GM08714 (cell line): ENCODE measurements at regions not wholly inside any gene's neighbourhood (a gene's known extent, or its start where the extent isn't known, plus 50 kb on each side); places are given as distances from the start of the nearest gene placed in this dataset.

ENCODE experiments used
- H3K4me3 ChIP-seq: fragments of 200-500 bp; sonication (Bioruptor generic); 2 replicates; pipeline ENCODE4 v1.5.1; 2014; ENCODE audit warnings: mild to moderate bottlenecking, low read length, inconsistent platforms
- ZNF274 ChIP-seq: IDR thresholded peaks from 2 replicates; pipeline ENCODE4 v1.6.1; 2012; ENCODE audit warnings: mild to moderate bottlenecking, low read depth, low read length

- TF ChIP-seq ZNF274, result no peak
- H3K4me3 ChIP-seq, result no peak overlapping the region
Measured at GRCh38 chr4:122276359-122276758, 102.5 kb upstream of the ADAD1 start.

GRCh38 chr4:122278976-122279375 lies 99.8 kb upstream of the ADAD1 start:
- no peak overlapping the region for H3K4me3 ChIP-seq
- TF ChIP-seq ZNF274, result no peak

- TF ChIP-seq ZNF274, result no peak
- H3K4me3 ChIP-seq, result no peak overlapping the region
Measured at GRCh38 chr4:122279670-122280069, 99.1 kb upstream of the ADAD1 start.

- H3K4me3 ChIP-seq, result no peak overlapping the region
- TF ChIP-seq ZNF274, result no peak
Measured at GRCh38 chr4:122285285-122285684, 93.5 kb upstream of the ADAD1 start.

GRCh38 chr4:122293374-122294365 lies 85.1 kb upstream of the ADAD1 start:
- TF ChIP-seq ZNF274, result no peak
- H3K4me3 ChIP-seq, result no peak overlapping the region

GRCh38 chr4:122297694-122298093 lies 81.1 kb upstream of the ADAD1 start:
- TF ChIP-seq ZNF274, result no peak
- H3K4me3 ChIP-seq, result no peak overlapping the region

- no peak for TF ChIP-seq ZNF274
Measured at GRCh38 chr4:122300776-122301175, 78.0 kb upstream of the ADAD1 start.

GRCh38 chr4:122305853-122306252 lies 73.0 kb upstream of the ADAD1 start:
- H3K4me3 ChIP-seq, result no peak overlapping the region
- TF ChIP-seq ZNF274, result no peak

More at GRCh38 chr4:122300776-122301175, 78.0 kb upstream of the ADAD1 start:
- no peak overlapping the region for H3K4me3 ChIP-seq

GRCh38 chr4:122309988-122310626 lies 68.7 kb upstream of the ADAD1 start:
- H3K4me3 ChIP-seq, result no peak overlapping the region
- TF ChIP-seq ZNF274, result no peak

GRCh38 chr4:122313006-122313646 lies 65.7 kb upstream of the ADAD1 start:
- no peak overlapping the region for H3K4me3 ChIP-seq
- TF ChIP-seq ZNF274, result no peak

- TF ChIP-seq ZNF274, result no peak
- no peak overlapping the region for H3K4me3 ChIP-seq
Measured at GRCh38 chr4:122326908-122327307, 51.9 kb upstream of the ADAD1 start.

GRCh38 chr4:122328893-122329292 lies 49.9 kb upstream of the ADAD1 start:
- TF ChIP-seq ZNF274, result no peak
- no peak overlapping the region for H3K4me3 ChIP-seq
